IMR-90 (cell line): ENCODE measurements at regions not wholly inside any gene's neighbourhood (a gene's known extent, or its start where the extent isn't known, plus 50 kb on each side); places are given as distances from the start of the nearest gene placed in this dataset.
A peak's percentile ranks its signal among the peaks of the same experiment; 100 is the strongest.

ENCODE experiments used
- ATAC-seq: fragments of 200-7000 bp; cut with Tn5 transposase; 2 replicates; pipeline ENCODE4 v1.9.1; 2020; ENCODE audit warnings: low read depth, mild to moderate bottlenecking, moderate library complexity
- BruUV-seq: library from RNA; stranded (reverse); fragments of 400-500 nt; replicated peaks from 2 replicates; lab custom pipeline; 2021; lab: Mats Ljungman, UMichigan
- CTCF ChIA-PET: fragments of 300-600 bp; formaldehyde crosslinking; extraction: SDS; loops from one replicate; lab custom pipeline; 2021; ENCODE audit warnings: antibody characterized with exemption; lab: Yijun Ruan, JAX
- POLR2A ChIA-PET: fragments of 300-600 bp; sonication (Branson Sonifier 250); formaldehyde crosslinking; loops from one replicate; lab custom pipeline; 2022; ENCODE audit warnings: antibody characterized with exemption; ENCODE audit not compliant: unreplicated experiment; lab: Charles Lee
- DNase-seq: peaks from one replicate; pipeline ENCODE4 v3.0.0; 2013
- H2AFZ ChIP-seq: replicated peaks from 2 replicates; pipeline ENCODE3; 2013; ENCODE audit warnings: low read length, mild to moderate bottlenecking; ENCODE audit not compliant: poor library complexity
- H2AK5ac ChIP-seq: 2 replicates; pipeline ENCODE4 v1.6.1; 2013; ENCODE audit warnings: low read depth, low read length, inconsistent platforms
- H2AK9ac ChIP-seq: replicated peaks from 2 replicates; pipeline ENCODE3; 2013; ENCODE audit warnings: mild to moderate bottlenecking, low read depth, low read length, moderate library complexity; ENCODE audit not compliant: poor library complexity
- H2BK120ac ChIP-seq: 2 replicates; pipeline ENCODE4 v1.6.1; 2013; ENCODE audit warnings: low read depth, low read length, inconsistent platforms
- H2BK15ac ChIP-seq: 3 replicates; pipeline ENCODE4 v1.6.1; 2013; ENCODE audit warnings: low read depth, low read length, inconsistent platforms
- H2BK20ac ChIP-seq: 2 replicates; pipeline ENCODE4 v1.6.1; 2013; ENCODE audit warnings: low read depth, mild to moderate bottlenecking, inconsistent platforms, low read length, moderate library complexity
- H2BK5ac ChIP-seq: 2 replicates; pipeline ENCODE4 v1.6.1; 2013; ENCODE audit warnings: mild to moderate bottlenecking, low read depth, low read length, inconsistent platforms; ENCODE audit not compliant: poor library complexity, severe bottlenecking
- H3K14ac ChIP-seq: replicated peaks from 2 replicates; pipeline ENCODE4 v1.6.1; 2013; ENCODE audit warnings: low read depth, low read length, inconsistent platforms
- H3K18ac ChIP-seq: 2 replicates; pipeline ENCODE4 v1.6.1; 2013; ENCODE audit warnings: low read depth, low read length, control low read depth
- H3K23ac ChIP-seq: 2 replicates; pipeline ENCODE4 v1.6.1; 2013; ENCODE audit warnings: low read depth, low read length, inconsistent platforms
- H3K27ac ChIP-seq: 2 replicates; pipeline ENCODE4 v1.5.1; 2013; ENCODE audit warnings: mild to moderate bottlenecking, control low read depth, low read length; ENCODE audit not compliant: insufficient read depth
- H3K27me3 ChIP-seq: 2 replicates; pipeline ENCODE4 v1.6.1; 2013; ENCODE audit warnings: low read length; ENCODE audit not compliant: control insufficient read depth, insufficient read depth
- H3K36me3 ChIP-seq: 2 replicates; pipeline ENCODE4 v1.6.1; 2013; ENCODE audit warnings: low read length, mixed read lengths; ENCODE audit not compliant: control insufficient read depth, insufficient read depth
- H3K4ac ChIP-seq: 2 replicates; pipeline ENCODE4 v1.6.1; 2013; ENCODE audit warnings: low read depth, low read length, inconsistent platforms
- H3K4me1 ChIP-seq: 2 replicates; pipeline ENCODE4 v1.6.1; 2013; ENCODE audit warnings: low read length, mixed read lengths; ENCODE audit not compliant: control insufficient read depth, insufficient read depth
- H3K4me2 ChIP-seq: 2 replicates; pipeline ENCODE4 v1.6.1; 2013; ENCODE audit warnings: low read depth, mild to moderate bottlenecking, control low read depth, low read length, moderate library complexity
- H3K4me3 ChIP-seq: 2 replicates; pipeline ENCODE4 v1.5.1; 2013; ENCODE audit warnings: low read depth, mild to moderate bottlenecking, control low read depth, low read length, moderate library complexity; ENCODE audit not compliant: insufficient read depth
- H3K56ac ChIP-seq: 2 replicates; pipeline ENCODE4 v1.6.1; 2013; ENCODE audit warnings: low read length, inconsistent platforms; ENCODE audit not compliant: insufficient read depth; ENCODE audit errors: extremely low read depth
- H3K79me1 ChIP-seq, 2 experiments: 2 replicates each; pipeline ENCODE4 v1.6.1; 2013; ENCODE audit warnings: low read length in 2 of 2, inconsistent platforms in 1 of 2, low read depth in 1 of 2
- H3K9ac ChIP-seq: 2 replicates; pipeline ENCODE4 v1.6.1; 2013; ENCODE audit warnings: low read depth, low read length, control low read depth
- H3K9me1 ChIP-seq: 2 replicates; pipeline ENCODE4 v1.6.1; 2013; ENCODE audit warnings: low read length, inconsistent platforms; ENCODE audit not compliant: insufficient read depth
- H3K9me3 ChIP-seq: 2 replicates; pipeline ENCODE4 v1.6.1; 2013; ENCODE audit warnings: low read length; ENCODE audit not compliant: control insufficient read depth, insufficient read depth
- H4K20me1 ChIP-seq: 2 replicates; pipeline ENCODE4 v1.6.1; 2013; ENCODE audit warnings: low read length, inconsistent platforms; ENCODE audit not compliant: insufficient read depth
- H4K5ac ChIP-seq: 2 replicates; pipeline ENCODE4 v1.6.1; 2013; ENCODE audit warnings: mild to moderate bottlenecking, low read depth, low read length, control low read depth
- H4K8ac ChIP-seq, 2 experiments: 2 replicates each; pipeline ENCODE4 v1.6.1; 2013; ENCODE audit warnings: low read depth in 2 of 2, low read length in 2 of 2, control low read depth in 1 of 2, inconsistent platforms in 1 of 2
- H4K91ac ChIP-seq: 2 replicates; pipeline ENCODE4 v1.6.1; 2013; ENCODE audit warnings: low read depth, low read length, inconsistent platforms; ENCODE audit not compliant: insufficient read depth
- BHLHE40 ChIP-seq: fragments of 150-350 bp; IDR thresholded peaks from 2 replicates; pipeline ENCODE4 v1.6.1; 2016; ENCODE audit warnings: mild to moderate bottlenecking, low read depth, low read length
- USF2 ChIP-seq: fragments of 150-350 bp; IDR thresholded peaks from 2 replicates; pipeline ENCODE4 v1.6.1; 2017; ENCODE audit warnings: mild to moderate bottlenecking, antibody characterized with exemption, low read length, low read depth
- WGBS, 2 experiments: methylation state at CpG; one replicate each; pipeline versions ENCODE4 v1.1.5 to v1.1.7; 2013; ENCODE audit warnings: missing lambda C conversion rate in 2 of 2; ENCODE audit not compliant: insufficient read length in 1 of 2; ENCODE audit errors: extremely low coverage in 2 of 2; 5-methylcytosine and 5-hydroxymethylcytosine counted together
- dilution Hi-C: fragments of 300-500 bp; cut with HindIII; formaldehyde crosslinking; loops from one replicate; pipeline ENCODE4 v1.14.3; 2018; ENCODE audit warnings: low sequenced_read_pairs; ENCODE audit not compliant: unreplicated experiment
- in situ Hi-C: fragments of 300-500 bp; cut with MboI; formaldehyde crosslinking; loops from 3 replicates; pipeline ENCODE4 v1.14.3; 2019; ENCODE audit warnings: low sequenced_read_pairs, inconsistent platforms, mixed read lengths
- intact Hi-C: fragments of 100-400 bp; cut with micrococcal nuclease; formaldehyde crosslinking; loops from 2 replicates; pipeline ENCODE4 v1.10.0; 2022

GRCh38 chr11:71096751-71097388 lies 155.5 kb downstream of the SHANK2 start:
- Histone ChIP-seq H2BK20ac (no peak overlapping the region), H2AFZ (no peak overlapping the region), H3K56ac (no peak overlapping the region), H3K4me2 (no peak overlapping the region), H4K8ac (no peak overlapping the region), H3K9me3 (no peaks in the 10 kb centered on the region), H3K14ac (no peak overlapping the region), H2AK9ac (peak overlapping the region; percentile 42), H3K9me1 (0 out of 2 replicates have a peak, but pooled peaks cover 5% of the 10 kb centered on the region), H2BK15ac (no peak overlapping the region), H2BK5ac (no peak overlapping the region), H2AK5ac (no peak overlapping the region), H3K79me1 (no peaks in the 10 kb centered on the region), H3K4ac (no peak overlapping the region), H4K5ac (no peak overlapping the region), H3K4me1 (no peaks in the 10 kb centered on the region), H3K23ac (no peak overlapping the region), H3K4me3 (no peak overlapping the region), H3K27ac (no peak overlapping the region), H3K27me3 (no peaks in the 10 kb centered on the region), H2BK120ac (no peak overlapping the region), H3K18ac (no peak overlapping the region), H4K20me1 (peaks cover 6% of the 10 kb centered on the region; the same call in 1 of the 2 replicates), H3K36me3 (peaks cover 20% of the 10 kb centered on the region), H4K91ac (no peak overlapping the region), H3K9ac (no peak overlapping the region)
- CTCF ChIA-PET = interaction anchor here (0.5 kb wide), 1 partner anchor 626 kb away, joined by 3 read pairs; no protein-coding TSS in a partner anchor
- in situ Hi-C loops (no loop called here), dilution Hi-C loops (no loop called here), intact Hi-C loops (no loop called here)
- DNase-seq (peak; percentile 20), ATAC-seq (peak; percentile 46; the same call in 1 of the 2 replicates)
- no TSS peak for BruUV-seq
- TF ChIP-seq USF2 = no peak
- 0 out of 2 replicates have a peak, but pooled peaks have one; percentile 45 for TF ChIP-seq BHLHE40
- WGBS, 2 experiments = 24% methylated on average over 4 of the region's 10 CpGs; no CpG with 5 or more reads in 1 of the 2 experiments
- POLR2A ChIA-PET = no interaction called here
